Cardiac septum (tissue), 1 donor: ENCODE measurements at regions not wholly inside any gene's neighbourhood (a gene's known extent, or its start where the extent isn't known, plus 50 kb on each side); places are given as distances from the start of the nearest gene placed in this dataset.
"Not testable (repeated sequence)": the region's sequence is repeated elsewhere in the genome, so short reads cannot be mapped to it uniquely, and the experiment has no call there.

ENCODE experiments used
- DNase-seq: peaks from one replicate; pipeline ENCODE4 v3.0.0-alpha.2; 2020; ENCODE audit warnings: low spot score
- intact Hi-C: fragments of 100-400 bp; cut with DNase I; formaldehyde crosslinking; loops from one replicate; pipeline ENCODE4 v1.14.0; 2022
- donor health status: DM: no; HTN: no; CAD: no.

GRCh38 chr22:35177811-35178210 lies 79.5 kb upstream of the HMGXB4 start:
- intact Hi-C loops = no loop called here
- DNase-seq = no peak

- intact Hi-C loops = no loop called here
- no peak for DNase-seq
These were observed 78.8 kb upstream of the HMGXB4 start for GRCh38 chr22:35178446-35178845.

DNA sequence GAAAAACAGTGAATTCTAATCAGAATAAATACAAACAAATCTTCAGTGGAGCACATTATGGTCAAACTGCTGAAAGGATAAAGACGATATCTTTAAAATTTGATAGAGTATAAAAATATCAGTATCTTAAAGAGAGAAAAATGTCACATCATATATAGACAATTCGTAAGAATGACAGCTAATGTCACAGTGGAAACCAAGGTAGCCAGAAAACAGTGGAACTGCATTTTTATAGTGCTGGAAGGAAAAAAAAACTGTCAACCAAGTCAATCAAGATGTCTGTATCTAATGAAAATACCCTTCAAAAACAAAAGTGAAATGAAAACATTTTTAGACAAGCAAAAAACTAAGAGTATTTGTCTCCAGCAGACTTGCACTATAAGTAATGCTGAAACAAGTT lies 73.4 kb upstream of the HMGXB4 start:
- no peak for DNase-seq
- intact Hi-C loops = no loop called here

DNA sequence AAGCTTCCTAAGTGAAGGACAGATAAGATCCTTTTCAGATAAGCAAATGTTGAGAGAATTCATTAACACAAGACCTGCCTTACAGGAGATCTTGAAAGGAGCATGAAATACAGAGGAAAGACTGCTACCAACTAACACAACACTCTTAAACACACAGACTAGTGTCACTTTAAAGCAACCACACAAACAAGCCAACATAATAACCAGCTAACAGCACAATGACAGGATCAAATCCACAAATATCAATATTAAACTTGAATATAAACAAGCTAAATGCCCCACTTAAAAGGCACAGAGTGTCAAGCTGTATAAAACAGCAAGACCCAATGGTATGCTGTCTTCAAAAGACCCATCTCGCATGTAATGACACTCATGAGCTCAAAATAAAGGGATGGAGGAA lies 70.8 kb upstream of the HMGXB4 start:
- intact Hi-C loops = no loop called here
- DNase-seq = no peak

DNA sequence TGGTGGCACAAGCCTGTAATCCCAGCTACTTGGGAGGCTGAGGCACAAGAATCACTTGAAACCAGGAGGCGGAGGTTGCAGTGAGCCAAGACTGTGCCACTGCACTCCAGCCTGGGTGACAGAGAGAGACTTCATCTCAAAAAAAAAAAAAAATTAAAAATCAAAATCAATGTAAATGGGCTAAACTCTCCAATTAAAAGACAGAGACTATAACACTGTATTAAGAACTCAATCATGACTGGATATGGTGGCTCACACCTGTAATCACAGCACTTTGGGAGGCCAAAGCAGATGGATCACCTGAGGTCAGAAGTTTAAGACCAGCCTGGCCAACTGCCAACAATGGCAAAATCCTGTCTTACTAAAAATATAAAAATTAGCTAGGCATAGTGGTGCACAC lies 68.4 kb upstream of the HMGXB4 start:
- DNase-seq, intact Hi-C loops: not testable (repeated sequence)

GRCh38 chr22:35189559-35189958 lies 67.7 kb upstream of the HMGXB4 start:
- no peak for DNase-seq
- intact Hi-C loops = no loop called here

- intact Hi-C loops = no loop called here
- no peak for DNase-seq
These were observed 65.9 kb upstream of the HMGXB4 start for GRCh38 chr22:35191412-35191811.

DNA sequence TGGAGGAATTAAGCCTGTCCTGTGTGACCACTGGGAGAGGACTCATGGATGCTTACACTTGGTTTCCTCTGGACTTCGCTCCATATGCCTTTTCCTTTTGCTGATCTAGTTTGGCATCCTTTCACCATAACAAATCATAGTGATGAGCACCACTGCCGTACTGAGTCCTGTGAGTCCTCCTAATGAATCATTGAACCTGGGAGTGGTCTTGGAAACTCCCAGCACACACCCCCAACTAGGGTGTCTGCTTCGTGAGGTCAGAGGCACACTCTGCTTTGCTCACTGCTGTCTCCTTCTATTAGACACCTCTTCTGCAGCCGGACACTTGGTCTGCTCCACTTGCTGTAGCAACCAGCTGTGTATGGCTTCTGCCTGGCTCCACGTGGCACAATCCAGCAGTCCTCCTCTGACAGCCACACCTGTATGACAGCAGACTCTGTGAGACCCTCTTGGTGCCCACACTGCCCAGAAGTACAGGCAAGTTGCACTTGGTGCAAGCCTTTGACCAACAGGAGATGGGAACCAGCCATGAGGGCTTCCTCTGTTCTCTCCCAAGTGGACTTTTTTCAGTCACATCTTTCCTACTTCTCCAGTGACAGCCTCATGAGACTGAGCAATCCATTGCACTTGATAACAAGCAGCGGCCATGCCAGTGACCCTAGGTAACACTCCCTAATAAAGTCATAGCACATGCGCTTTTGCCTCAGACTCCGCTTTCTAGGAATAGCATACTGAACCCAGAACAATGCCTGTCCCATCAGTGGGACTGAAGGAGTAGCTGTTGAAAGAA lies 65.0 kb upstream of the HMGXB4 start:
- DNase-seq = no peak
- intact Hi-C loops = no loop called here

- intact Hi-C loops = no loop called here
- no peak for DNase-seq
These were observed 62.1 kb upstream of the HMGXB4 start for GRCh38 chr22:35195226-35195625.

- intact Hi-C loops = no loop called here
- DNase-seq = no peak
These were observed 61.5 kb upstream of the HMGXB4 start for GRCh38 chr22:35195821-35196220.

DNA sequence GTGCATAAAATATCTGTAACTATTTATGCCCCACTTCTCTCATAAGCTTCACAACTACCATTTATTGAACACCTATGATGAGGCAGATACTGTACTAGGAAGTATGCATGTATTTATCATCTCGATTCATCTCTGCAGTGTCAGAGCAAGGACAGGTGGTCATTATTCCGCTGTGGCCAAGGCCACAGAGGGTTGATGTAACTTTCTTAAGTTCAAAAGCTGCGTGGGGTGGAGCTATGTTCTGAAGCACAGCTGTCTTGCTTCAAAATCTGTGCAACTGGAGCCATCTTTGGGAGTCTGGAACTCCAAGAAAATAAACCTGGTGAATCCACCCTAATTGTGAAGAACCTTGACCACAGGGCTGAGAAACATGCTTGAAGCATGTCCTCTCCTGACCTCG lies 60.2 kb upstream of the HMGXB4 start:
- intact Hi-C loops = no loop called here
- no peak for DNase-seq

DNA sequence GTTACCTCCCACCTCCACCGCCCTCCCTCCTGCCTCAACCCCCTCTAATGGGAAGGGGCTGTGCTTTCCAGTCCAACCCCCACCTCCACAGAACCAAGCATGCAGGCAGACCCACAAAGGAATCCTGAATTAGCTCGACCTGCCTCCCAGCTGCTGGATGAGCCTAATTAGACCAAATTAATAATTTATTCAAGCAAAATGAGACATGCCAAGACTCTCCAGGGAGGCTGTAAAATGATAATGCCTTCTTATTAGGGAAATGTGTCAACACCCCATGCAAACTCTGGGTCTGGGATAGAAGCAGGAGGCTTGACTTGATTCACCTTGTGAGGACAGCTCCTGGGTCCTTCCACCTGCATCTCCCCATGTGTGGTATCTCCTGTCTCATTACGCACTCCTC lies 59.4 kb upstream of the HMGXB4 start:
- intact Hi-C loops = no loop called here
- DNase-seq = no peak

- DNase-seq = no peak
- intact Hi-C loops = no loop called here
These were observed 58.6 kb upstream of the HMGXB4 start for GRCh38 chr22:35198738-35199137.

- no peak for DNase-seq
- intact Hi-C loops = no loop called here
These were observed 54.9 kb upstream of the HMGXB4 start for GRCh38 chr22:35202376-35202775.

GRCh38 chr22:35203583-35203982 lies 53.7 kb upstream of the HMGXB4 start:
- DNase-seq = no peak
- intact Hi-C loops = no loop called here

DNA sequence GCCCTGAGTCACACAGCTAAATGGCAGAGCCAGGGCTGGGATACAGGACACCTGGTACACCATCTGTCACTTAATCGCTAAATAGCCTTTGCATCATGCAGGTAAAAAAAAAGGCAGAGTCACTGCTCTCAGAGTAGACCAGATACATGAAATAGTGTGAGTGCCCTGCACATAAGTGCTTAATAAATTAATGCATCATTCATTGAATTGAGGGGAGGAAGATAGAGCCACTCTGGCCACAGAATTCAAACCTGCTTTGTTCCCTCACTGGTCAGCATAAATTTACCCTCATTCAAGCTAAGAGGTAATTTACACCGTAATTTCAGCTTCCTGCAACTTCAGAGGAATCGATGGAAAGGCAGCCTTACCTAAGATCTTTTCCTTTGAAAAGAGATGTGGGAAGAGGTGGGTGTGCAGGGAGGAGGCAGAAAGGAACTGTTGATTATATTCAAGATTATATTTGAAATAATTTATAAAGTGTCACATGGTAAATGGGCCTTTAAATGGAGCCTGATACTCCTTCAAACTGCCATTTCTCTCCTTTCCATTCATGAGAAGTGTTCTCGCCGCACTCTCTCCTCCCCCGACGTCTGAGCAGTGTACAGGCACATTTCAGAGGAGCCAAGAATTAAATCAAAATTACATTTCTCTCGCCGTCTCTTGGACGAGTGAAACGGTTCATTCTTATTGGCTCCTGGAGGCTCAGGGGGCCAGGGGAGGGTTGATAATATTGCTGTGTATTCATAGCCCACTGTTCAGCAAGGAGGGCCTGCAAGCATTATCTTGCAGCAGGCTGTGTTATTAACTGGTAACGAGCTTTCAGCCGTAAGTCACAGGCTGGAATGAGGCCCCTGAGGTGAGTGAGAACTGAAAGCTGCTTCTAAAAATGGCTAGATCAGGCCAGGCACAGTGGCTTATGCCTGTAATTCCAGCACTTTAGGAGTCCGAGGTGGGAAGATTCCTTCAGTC lies 52.2 kb upstream of the HMGXB4 start:
- intact Hi-C loops = no loop called here
- no peak for DNase-seq

GRCh38 chr22:35205961-35206360 lies 51.3 kb upstream of the HMGXB4 start:
- intact Hi-C loops = no loop called here
- DNase-seq = no peak

- intact Hi-C loops = no loop called here
- no peak for DNase-seq
These were observed 50.4 kb upstream of the HMGXB4 start for GRCh38 chr22:35206889-35207288.
